Endothelial cell of umbilical vein (primary cell): ENCODE measurements at regions not wholly inside any gene's neighbourhood (a gene's known extent, or its start where the extent isn't known, plus 50 kb on each side); places are given as distances from the start of the nearest gene placed in this dataset.

Source experiments
- CTCF ChIP-seq, 2 donors: IDR thresholded peaks; 1 replicate in 1 of 2; 2 replicates in 1 of 2; pipeline ENCODE4 v1.5.1; 2011; ENCODE audit warnings: low read length in 2 of 2, mild to moderate bottlenecking in 2 of 2, moderate library complexity in 2 of 2, control low read depth in 1 of 2, inconsistent platforms in 1 of 2, low read depth in 1 of 2; ENCODE audit not compliant: insufficient read depth in 1 of 2; ENCODE audit errors: extremely low read depth in 1 of 2
- EZH2 ChIP-seq: IDR thresholded peaks from 2 replicates; pipeline ENCODE4 v1.6.1; 2012; ENCODE audit warnings: borderline replicate concordance, low read depth, mild to moderate bottlenecking, moderate library complexity, low read length, inconsistent platforms; ENCODE audit not compliant: severe bottlenecking
- FOS ChIP-seq: IDR thresholded peaks from 2 replicates; pipeline ENCODE4 v1.6.1; 2011; ENCODE audit warnings: mild to moderate bottlenecking, low read length, moderate library complexity, borderline replicate concordance; ENCODE audit not compliant: insufficient read depth
- GATA2 ChIP-seq: IDR thresholded peaks from 2 replicates; pipeline ENCODE4 v1.7.0; 2011; ENCODE audit warnings: low read depth, mild to moderate bottlenecking, moderate library complexity, mixed read lengths, low read length; ENCODE audit not compliant: insufficient read length, insufficient read depth
- JUN ChIP-seq: IDR thresholded peaks from 2 replicates; pipeline ENCODE4 v1.6.1; 2011; ENCODE audit warnings: borderline replicate concordance, low read depth; ENCODE audit not compliant: insufficient read length, insufficient read depth
- MAX ChIP-seq: IDR thresholded peaks from 2 replicates; pipeline ENCODE4 v1.6.1; 2011; ENCODE audit not compliant: insufficient read depth, insufficient read length
- MYC ChIP-seq: IDR thresholded peaks from one replicate; pipeline ENCODE4 v1.6.1; 2011; ENCODE audit warnings: mild to moderate bottlenecking, low read depth, low read length
- POLR2A ChIP-seq: IDR thresholded peaks from 2 replicates; pipeline ENCODE4 v1.6.1; 2012; ENCODE audit warnings: low read depth, mild to moderate bottlenecking, control low read depth, low read length
- POLR2AphosphoS5 ChIP-seq: IDR thresholded peaks from 2 replicates; pipeline ENCODE4 v1.6.1; 2012; ENCODE audit warnings: low read depth, mild to moderate bottlenecking, control low read depth, low read length, moderate library complexity; ENCODE audit not compliant: insufficient read depth

- TF ChIP-seq CTCF (IDR thresholded peaks at IDR 0.05; ENCODE audit: extremely low read depth in 1 of 2, insufficient read depth in 1 of 2, low read depth in 1 of 2, low read length in 2 of 2) = no peak
- TF ChIP-seq POLR2A = no peak
- TF ChIP-seq POLR2AphosphoS5 = no peak
- TF ChIP-seq EZH2 = no peak
- no peak for TF ChIP-seq FOS
- no peak for TF ChIP-seq MYC
- TF ChIP-seq MAX = no peak
- no peak for TF ChIP-seq JUN
- no peak for TF ChIP-seq GATA2
Measured at GRCh38 chr9:113755433-113755832, 120.7 kb upstream of the ZNF618 start.
